HG02623 (cell line): ENCODE measurements at regions not wholly inside any gene's neighbourhood (a gene's known extent, or its start where the extent isn't known, plus 50 kb on each side); places are given as distances from the start of the nearest gene placed in this dataset.

Source experiments
- ATAC-seq: cut with Tn5 transposase; IDR thresholded peaks from one replicate; pipeline ENCODE4 v1.9.1; 2021; ENCODE audit warnings: moderate library complexity; ENCODE audit not compliant: unreplicated experiment

DNA sequence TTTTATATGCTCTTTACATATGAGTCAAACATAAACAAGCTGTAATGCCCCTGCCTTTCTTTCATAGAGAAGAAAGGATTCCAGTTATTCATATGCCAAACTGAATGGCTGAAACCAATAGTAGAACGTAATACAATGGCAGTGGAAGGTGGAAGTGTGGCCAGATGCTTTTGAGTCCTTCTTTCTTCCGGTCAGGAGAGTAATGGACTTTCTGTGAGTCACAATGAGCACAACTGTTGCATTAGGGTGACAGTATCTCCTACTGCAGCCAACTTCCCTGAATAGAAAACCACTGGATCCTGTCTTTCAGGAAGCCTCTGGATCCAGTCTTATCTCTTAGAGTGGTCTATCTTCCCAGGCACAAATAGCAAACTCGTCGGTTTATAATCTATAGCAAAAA, 855.2 kb downstream of the MAT2B start:
- ATAC-seq = no peak

DNA sequence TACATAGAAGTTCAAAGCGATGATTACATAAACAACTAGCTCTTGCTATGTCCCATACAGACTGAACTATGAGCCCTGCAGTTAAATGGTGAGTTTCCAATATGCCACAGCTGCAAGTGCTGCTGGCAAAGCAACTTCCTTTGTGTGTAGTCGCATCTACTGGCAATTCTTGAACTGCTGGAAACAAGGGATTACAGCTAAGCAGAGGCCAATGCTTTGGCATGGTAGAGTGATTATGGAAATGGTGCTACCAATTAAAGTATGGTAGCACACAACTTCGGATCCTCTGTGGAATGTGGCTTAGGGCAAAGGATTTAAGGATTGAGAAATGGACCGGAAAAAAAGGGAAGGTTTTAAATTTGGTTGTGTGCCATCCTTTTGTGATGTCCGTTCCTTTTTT, 856.6 kb downstream of the MAT2B start:
- no peak for ATAC-seq

DNA sequence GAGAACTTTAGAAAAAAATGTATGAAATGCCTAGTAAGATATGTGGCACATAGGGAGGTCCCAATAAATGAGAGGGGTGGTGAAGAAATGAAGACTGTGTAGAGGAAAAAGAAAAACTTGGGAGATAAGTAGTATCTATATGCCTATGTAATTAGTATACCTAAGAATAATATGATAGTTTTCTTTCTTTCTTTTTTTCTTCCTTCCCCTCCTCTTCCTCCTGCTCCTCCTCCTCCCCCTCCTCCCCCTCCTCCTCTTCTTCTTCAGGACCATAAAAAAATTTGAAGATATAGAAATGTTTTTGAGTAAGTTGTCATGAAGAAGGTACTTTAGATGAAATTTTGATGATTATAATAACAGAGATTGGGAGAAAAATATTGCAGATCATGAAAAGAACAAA, 857.4 kb downstream of the MAT2B start:
- no peak for ATAC-seq

DNA sequence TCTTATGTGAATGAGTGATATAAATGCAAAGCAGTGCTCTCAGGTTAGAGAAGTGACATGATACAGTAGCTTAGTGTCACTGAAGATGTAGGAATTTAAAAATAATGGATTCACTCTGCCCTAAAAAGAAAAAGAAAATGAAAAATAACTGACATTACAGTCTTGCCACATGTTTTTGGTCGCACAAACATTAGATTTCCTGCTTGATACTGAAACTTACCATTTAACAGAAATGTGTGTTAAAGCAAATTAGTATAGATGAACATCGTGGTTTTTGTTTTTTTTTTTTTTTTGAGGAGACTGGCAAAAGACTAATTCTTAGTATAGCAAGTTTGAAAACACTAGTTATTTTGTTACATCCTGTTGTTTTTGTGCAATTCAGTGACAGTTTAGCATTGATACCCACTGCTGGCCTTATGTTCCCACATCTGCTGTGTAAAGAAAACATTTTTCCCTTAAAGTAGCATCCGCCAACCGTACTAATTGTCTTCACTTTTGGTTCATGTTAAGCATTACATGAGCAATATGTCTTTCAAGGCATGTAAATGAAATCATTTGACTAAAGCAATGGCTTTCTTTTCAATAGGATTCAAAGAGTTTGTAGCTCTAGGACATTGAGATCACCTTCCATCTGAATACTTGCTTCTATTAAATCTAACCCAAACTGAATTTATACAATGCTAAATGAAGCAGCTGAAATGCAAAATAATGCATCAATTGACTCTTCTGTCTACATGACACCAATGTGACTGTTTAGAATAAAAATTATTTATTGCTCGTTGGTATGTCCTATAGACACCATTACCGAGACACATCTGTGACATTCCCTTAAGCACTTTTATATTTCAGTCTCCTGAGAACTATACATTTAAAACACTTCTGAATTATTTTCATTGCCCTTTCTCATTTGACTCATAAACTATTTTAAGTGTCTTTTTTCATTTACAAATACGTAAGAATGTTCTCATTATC, 859.1 kb downstream of the MAT2B start:
- ATAC-seq = no peak

DNA sequence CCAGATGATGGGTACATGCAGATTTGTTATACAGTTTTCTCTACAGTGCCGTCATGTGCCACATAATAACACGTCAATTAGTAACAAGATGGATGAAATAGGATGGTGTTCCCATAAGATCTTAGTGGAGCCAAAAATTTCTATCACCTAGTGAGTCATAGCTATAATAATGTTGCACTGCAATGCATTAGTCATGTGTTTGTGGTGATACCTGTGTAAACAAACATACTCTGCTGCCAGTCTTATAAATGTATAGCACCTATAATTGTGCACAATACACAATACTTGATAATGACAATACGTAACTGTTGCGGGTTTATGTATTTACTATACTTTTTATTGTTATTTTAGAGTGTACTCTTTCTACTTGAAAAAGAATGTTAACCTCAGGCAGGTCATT, 865.4 kb downstream of the MAT2B start:
- ATAC-seq = no peak

DNA sequence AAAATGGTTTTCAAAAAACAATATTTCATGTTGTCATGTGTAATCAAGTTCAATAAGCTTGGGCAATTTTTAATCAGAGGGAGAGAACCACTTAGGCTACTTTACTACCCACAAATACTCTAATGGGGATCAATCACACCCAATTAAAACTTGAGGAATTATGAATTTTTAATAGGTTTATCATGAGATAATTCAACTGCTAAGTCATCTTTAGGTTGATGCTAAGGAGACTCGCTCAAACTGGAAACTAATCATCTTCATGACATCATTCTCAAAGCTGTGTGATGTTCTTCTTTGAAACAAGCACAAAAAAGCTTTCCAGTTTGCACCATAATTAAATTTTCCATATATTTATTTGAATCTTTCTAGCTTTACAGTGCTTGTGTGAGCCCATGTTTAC, 867.5 kb downstream of the MAT2B start:
- no peak for ATAC-seq

DNA sequence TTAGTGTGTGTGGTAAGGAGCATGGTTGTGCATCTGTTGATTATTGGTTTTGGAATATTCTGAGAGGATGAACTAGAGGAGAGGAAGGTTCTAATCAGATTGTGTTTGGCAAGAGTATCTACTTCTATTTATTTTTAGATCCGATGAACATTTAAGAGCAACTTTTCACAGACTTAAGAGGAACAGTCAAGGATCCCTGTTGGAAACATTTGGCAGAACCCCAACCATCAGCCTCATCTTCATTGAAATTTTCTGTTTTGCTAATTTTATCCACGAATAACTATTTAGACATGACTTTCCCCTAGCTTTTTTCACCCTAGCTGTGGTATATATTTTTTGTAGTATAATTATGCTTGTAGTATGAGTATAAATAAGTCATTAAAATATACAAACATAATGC, 868.5 kb downstream of the MAT2B start:
- ATAC-seq = no peak

DNA sequence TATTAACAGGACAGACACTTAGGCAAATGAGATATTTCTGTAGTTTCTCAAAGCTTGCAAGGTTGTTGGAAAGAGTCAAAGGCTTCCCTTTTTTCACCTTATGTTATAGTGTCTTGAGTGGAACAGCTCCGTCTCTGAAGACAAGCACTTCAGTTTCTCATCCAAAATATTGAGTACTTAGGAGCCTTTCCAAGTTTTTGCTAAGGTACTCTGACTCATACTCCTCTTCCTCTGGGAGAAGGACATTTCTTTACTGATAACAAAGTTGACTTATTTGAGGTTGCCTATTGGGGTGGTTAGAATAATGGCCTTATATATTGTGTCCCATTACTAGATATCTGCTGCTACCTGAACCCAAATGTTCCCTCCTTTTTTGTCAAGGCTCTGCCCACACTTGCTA, 869.6 kb downstream of the MAT2B start:
- ATAC-seq = no peak

DNA sequence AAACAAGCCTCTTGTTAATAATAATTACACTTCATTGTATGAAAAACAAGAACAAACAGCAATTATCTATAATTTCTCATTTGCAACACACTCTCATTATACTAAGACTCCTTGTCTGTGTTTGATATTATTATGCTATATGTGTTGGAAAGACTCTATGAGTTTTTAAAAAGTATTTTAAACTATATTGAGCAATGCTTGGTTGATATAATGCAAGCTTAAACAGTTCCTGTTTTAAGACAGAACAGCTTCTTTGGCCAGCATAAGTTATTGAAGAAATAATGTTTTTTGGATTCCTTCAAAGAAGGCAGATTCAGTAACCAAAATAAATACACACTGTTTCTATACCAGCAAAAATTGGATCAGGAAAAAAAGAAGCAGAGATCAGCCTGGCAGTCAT, 871.4 kb downstream of the MAT2B start:
- no peak for ATAC-seq

DNA sequence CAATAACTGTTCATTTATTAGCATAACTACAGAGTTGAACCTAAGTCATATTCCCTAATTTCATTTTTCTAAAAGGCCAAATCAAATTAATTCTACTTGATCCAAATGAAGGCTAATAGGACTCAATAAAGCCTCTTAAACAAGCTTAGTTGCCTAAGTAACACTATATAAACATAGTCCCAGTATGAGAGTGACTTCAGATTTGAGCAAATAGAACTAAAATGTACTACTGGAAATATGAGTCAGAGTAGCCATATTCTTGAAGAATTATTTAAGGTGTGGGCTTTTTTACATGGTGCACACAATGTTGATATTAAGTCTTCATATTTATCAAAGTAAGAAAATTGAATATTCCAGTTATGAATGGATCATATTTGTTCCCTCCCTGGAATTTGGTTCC, 872.3 kb downstream of the MAT2B start:
- no peak for ATAC-seq

DNA sequence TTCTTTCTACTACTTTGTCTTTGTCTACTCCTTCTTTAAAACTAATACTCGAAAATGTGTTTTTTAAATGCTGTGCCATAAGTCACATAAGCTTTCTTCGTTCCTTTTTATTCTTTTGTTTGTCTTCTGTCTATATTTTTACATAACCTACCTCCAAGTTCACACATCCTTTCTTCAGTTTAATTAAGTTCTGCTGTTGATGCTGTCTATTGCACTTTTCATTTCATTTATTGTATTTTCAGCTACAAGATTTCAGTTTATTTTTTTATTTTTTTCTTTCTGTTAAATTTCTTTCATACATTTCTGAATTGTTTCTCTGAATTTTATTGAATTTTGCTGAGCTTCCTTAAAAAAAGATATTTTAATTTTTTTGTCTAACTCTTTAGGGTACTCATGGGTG, 878.2 kb downstream of the MAT2B start:
- ATAC-seq = no peak

DNA sequence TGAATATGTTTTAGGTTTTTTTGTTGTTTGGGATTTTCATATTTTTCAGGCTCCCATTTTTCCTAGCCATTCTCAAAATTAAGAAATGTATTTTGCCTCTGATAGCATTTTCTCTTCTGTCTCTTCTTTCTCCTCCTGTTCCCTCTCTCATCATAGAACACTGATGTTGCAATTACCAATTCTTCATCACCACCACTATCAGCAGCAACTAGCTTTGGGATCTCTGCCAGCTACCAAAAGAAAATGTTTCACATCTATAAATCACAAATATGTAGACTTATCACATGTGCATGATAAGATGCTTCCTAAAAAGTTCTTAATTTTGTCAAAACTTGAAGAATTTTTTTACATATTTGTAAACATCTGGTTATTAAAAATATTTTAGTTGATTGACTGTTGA, 887.1 kb downstream of the MAT2B start:
- ATAC-seq = no peak

DNA sequence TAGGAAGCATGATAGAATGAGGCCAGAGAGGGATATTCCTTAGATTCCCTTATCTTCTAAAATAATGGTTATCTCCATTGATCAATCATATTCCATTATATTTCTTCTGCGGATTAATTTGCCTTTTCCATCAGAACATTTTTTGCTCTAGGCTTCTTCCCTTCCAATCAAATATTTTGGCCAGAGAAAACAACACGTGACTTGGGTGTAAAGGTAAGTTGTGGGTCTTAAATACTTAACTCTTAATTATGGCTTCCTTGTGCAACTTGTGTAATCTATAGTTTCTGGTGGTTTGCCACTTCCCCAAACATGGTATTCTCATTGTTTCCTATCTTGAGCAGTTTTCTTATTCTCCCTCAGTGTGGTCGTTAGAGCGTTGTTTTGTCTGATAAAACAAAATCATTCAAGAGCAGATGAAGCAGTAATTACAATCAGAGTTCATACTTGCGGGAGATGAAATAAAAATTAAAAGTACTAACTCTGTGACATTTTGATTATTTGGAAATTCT, 889.3 kb downstream of the MAT2B start:
- ATAC-seq = no peak

DNA sequence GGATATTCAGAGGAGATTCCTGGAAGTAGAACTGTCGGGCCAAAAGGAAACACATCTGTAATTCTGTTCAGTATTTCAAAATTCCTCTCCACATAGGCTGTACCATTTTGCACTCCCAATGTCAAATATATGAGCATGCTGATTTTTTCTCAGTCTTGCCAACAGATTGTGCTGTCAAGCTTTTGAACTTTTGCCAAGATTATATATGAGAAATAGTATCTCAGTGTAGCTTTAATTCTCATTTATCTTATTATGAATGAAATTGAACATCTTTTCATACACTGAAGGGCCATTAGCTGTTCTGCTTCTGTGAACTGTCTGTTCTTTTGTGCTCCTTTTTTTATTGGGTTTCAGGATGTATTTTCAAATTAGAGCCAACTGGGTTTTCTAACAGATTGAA, 907.1 kb downstream of the MAT2B start:
- ATAC-seq = no peak

DNA sequence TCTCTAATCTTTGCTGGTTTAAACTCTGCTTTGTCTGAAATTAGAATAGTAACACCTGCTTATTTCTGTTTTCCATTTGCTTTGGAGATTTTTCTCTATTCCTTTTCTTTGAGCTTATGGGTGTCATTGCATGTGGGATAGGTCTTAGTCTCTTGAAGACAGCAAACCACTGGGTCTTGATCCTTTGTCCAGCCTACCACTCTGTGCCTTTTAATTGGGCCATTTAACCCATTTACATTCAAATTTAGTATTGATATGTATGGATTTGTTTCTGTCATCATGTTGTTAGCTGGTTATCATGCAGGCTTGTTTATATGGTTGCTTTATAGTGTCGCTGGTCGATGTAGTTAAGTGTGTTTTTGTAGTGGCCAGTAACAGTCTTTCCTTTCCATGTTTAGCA, 914.7 kb downstream of the MAT2B start:
- ATAC-seq = no peak

DNA sequence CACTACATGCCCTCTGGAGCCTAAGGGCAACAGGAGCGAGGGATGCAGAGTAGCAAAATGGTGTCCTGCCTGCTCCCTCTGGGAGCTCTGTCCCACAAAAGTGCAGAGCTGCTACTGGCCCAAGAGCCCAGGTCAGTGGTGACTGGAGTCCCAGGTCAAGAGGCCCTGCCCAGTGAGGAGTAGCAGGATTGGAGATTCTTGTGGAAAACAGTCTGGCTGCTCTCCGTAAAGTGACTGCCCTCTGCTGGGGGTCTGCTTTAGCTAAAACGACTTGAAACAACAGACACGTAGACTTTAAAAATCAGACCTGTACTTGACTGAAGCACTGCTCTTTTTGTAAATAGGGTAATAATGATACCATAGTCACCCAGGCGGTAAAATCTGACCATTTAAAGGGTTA, 917.0 kb downstream of the MAT2B start:
- ATAC-seq = no peak

DNA sequence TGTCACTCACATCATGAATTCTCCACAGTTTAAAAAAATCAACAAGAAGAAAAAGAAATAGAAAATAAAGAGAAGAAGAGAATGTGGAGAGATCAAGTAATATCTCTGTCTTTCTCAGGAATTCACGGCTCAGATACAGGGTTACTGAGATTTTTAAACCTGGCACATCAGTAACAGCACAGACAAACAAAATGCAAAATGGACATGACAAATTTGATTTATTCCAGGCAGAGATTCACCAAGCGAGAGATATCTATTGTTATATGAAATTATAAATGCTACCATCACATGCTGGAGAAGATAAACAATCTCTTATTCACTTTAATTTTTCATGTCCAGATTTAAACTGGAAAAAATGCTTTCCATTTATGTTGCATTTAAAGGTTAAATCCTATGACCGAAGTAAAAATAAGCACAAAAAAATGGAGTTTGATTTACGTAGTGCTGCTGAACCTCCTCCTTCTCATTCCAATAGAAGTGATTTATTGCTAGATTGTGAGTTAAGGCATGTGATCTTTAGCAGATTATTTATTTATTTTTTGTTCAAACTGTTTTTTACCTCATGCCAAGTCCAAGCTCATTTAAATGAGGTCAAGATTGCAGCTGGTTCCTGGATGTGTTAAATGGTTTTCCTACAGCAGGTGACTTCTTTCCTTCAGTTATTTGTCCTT, 926.4 kb downstream of the MAT2B start:
- no peak for ATAC-seq

DNA sequence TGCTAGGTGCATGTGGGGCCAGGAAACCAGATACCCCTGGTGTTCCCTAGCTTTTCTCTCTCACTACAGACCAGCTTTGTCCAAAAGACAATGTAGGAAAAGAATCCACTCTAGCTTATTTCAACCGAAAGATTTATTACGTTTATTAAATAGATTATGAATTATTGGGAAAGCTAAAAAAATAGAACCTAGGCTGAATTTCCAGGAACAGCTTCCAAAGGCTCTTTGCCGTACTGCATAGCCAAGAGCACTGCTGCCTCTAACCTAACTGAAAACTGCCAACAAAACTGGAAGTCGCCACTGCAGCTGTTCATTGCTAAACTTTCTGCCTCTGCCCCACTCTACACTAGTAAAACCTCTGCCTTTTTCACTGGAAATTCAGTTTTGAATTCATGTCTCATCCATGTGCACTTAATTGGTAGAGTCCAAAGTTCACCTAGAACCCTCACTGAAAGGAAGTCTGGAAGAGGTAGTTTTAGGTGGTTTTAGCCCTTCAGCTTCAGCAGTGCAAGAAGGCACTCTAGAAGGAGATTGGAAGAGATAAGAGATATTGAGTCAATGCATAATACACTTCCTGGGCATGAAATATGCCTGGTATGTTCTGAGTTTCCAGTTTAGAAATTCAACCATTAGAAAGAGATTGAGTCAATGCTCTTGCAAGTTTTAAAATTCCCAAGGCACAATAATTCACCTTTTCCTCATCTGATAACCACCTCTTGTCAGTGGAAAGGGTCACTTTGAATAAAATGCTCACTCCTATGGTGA, 927.9 kb downstream of the MAT2B start:
- ATAC-seq = no peak

DNA sequence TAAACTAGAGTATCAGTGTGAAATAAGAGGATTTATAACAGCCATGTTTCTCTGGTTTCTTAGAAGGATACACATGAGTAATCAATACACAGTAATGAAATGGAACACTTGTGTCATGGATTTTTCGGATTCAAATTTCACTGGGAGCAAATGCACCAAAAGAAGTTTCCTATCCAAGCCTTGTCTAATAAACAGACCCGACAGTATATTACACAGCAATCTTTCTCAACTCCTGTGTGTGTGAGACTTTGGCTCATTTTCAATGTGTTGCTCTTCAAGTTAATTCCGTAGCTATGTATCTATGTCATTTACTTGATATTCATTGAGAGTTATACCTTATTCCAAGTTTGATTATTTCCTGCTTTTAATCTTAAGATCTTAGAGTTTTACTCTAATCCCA, 930.2 kb downstream of the MAT2B start:
- no peak for ATAC-seq

DNA sequence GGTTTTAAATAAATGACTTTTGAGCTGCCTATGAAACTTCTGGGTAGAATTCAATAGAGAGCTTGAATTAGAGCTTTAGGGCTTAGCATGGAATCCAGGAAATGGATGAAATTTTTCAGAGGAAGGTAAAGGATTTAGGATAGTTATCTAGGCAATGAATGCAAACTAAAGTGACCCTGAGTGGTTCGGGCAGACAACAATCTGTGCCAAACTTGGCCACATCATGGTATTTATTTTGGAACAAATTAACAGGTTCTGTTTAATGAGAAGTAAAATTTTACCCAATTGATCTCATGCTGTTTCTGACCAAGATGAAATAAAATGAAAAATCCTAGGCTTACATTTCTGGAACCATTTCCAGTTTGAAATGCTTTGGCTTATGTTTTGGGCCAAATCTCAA, 934.4 kb downstream of the MAT2B start:
- ATAC-seq = no peak

DNA sequence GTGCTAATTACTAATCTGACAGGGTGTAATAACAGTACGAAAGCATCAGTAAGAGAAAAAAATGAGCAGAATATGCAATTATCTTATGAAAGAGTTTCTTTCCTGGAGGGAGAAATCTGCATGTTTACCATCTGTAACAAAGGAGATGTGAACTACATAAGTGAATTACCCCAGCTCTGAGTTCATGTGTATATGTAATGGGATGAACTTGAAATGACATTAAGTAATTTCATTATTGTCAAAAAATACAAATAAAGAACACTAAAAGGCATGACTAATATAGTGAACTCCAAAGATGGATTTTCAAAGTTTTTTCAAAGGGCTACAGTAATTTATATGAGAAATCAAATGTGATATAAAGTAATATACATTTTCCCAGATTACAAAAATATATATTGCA, 944.0 kb downstream of the MAT2B start:
- ATAC-seq = no peak

DNA sequence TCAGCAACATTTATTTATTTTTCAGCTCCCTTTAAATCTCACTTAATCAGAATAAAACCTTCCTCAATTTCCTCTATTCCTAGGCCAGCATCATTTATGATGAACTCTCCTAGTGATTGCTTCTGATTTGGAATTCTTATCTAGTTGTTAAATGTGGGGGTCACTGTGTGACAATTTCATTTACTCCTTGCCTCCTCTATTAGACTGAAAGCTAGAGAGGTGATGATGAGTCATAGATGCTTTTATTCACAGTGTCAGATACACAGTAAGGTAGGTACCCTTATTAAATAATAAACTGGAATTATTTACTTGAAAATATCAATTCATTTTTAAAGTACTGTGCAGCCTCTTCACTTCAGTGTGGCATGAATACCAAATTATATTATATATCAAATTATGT, 960.6 kb downstream of the MAT2B start:
- ATAC-seq = no peak
